EL (cell line): ENCODE measurements at regions not wholly inside any gene's neighbourhood (a gene's known extent, or its start where the extent isn't known, plus 50 kb on each side); places are given as distances from the start of the nearest gene placed in this dataset.

Experiments used
- DNase-seq: peaks from one replicate; pipeline ENCODE4 v3.0.0-alpha.2; 2016

DNA sequence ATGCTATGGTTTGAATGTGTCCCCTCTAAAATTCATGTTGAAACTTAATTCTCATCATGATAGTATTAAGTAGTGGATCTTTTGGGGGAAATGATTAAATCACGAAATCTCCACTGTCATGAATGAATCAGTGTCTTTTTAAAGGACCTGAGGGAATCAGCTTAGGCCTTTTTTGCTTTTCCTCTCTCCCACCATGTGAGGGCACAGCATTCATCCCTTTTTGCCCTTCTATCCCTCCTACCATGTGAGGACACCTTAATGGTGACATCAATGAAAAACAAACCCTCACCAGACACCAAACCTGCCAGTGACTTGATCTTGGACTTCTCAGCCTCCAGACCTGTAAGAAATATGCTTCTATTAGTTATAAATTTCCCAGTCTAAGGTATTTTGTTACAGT is 247.1 kb upstream of the UBE2E3 start:
- DNase-seq = no peak

- no peak for DNase-seq
These were observed 248.1 kb upstream of the UBE2E3 start for GRCh38 chr2:180732337-180732736.

DNA sequence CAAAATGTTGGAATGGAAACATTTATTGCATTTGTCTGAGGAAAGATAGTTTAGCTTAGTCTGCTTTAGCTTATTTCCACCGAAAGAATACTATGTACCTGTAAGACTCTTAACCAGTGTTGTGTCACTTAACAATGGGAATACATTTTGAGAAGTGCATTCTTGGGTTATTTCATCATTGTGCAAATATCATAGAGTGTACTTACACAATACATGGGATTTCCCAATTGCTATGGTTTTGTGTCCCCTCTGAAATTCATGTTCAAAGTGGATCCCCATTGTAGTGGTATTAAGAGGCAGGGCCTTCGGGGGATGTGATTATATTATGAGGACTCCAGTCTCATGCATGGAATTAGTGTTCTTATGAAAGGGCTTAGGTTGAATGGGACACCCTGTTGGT is 249.4 kb upstream of the UBE2E3 start:
- peak; percentile 30 for DNase-seq

DNA sequence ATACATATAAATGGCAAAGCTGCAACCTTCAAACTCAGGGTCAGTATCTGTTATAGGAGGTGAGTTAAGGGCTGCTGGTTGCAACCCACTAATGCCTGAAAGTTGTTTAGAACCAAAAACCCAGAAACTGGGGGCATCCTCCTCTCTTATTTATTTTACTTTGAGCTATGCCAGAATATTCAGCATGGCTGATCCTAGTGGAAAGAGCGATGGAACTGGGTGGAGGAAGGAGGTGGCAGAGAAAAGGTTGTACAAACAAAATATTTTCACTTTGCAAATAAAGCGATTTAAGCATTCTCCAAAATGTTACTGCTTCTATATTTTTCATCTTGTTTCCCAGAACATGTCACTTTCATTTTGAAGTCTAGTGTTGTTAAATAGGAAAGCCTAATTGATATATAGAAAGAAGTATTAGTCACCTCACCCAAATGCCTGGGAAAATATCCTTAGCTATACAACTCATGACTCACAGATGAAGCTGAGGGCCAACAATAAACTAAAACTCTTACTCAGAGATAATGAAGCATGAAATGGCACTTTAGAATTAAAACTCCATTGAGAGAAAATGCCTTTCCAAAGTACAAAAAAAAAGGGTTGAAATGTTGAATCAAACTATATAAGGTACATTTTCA is 251.4 kb upstream of the UBE2E3 start:
- DNase-seq = peak; percentile 88

DNA sequence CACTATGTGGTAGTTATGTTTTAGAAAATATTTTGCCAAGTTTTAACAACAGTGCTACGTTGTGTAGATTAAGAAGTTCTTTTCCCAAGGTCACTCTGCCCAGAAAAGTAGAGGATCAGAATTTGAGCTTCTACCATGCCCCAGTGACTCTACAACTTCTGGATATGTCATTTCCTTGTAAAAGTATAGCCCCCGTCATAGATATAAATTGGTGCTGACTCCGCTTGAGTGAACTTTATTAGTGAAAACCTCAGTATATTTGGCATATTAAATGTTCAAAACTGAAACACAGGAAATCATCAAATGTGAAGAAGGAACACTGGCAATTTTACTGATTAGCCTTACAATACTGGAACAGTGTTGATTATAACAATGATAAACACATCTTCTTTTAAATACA is 256.7 kb upstream of the UBE2E3 start:
- DNase-seq = no peak

GRCh38 chr2:180722551-180723239 is 257.7 kb upstream of the UBE2E3 start:
- DNase-seq = peak; percentile 42

- DNase-seq = no peak
These were observed 259.6 kb upstream of the UBE2E3 start for GRCh38 chr2:180720829-180721228.

GRCh38 chr2:180717588-180717987 is 262.8 kb upstream of the UBE2E3 start:
- no peak for DNase-seq

DNA sequence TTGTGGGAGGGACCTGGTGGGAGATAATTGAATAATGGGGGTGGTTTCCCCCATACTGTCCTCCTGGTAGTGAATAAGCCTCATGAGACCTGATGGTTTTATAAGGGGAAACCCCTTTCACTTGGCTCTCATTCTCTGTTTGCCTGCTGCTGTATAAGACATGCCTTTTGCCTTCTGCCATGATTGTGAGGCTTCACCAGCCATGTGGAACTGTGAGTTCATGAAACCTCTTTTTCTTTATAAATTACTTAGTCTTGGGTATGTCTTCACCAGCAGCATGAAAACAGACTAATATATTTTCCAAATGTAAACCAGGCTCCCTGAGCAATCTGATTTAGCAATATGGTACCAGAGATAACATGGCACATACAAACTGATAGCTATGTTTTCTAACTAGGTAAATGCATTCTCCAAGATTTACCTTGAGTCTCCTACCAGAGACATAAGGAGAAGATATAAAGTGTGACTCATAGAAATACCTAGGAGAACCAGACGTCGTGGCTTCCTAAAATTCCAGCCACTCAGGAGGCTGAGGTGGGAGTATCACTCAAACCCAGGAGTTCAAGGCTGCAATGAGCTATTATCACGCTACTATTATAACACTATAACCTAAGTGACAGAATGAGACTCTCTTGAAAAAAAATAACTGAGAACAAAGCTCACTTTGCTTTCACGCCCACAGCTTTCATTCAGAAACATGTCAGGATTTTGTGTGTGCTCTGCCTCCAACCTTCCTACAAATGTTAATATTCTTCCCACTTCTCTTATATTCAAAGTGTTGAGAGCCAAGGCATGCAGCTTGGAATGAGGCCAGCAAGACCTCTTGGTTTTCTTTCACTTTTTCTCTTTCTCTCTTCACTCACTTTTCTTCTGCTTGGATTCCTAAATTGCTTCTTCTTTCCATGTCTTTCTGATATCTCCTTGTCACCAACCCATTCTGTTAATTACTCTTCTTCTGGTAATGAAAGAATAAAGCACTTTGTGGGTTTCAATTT is 263.9 kb upstream of the UBE2E3 start:
- DNase-seq = no peak

GRCh38 chr2:180715044-180715443 is 265.4 kb upstream of the UBE2E3 start:
- no peak for DNase-seq

DNA sequence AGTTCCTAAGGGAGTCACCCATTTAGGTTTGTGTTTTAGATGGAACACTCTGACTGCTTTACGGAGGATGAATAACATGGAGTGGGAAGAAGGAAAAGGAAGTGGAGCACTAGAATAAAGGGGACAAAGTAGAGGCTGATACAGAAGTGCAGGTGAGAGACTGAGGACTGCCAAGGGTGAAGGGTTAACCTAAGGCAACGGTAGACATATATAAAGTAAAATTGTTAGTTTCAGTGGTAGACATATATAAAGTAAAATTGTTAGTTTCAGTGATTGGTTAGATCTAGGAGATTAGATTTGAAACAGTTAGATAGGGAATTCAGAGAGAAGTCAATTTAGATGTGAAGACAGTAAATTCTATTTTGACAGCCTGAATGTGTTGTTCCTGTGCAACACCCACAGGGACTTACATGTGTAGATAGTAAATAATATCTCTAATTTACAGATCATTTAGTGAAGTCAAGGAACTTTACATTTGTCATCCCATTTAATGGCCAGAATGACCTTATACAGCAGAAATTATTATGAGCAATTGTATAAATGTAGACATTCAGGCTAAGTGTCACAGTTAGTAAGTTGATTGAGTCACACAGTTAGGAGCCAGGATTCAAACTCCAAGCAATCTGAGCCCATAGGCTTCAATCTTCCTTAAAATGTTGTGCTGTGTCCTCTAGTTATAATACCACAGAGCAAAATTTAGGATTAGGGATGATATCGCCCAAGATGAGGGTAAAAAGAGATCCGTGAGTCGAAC is 270.8 kb upstream of the UBE2E3 start:
- no peak for DNase-seq

- peak; percentile 86 for DNase-seq
These were observed 272.6 kb upstream of the UBE2E3 start for GRCh38 chr2:180707884-180708205.

GRCh38 chr2:180707175-180707883 is 273.1 kb upstream of the UBE2E3 start:
- DNase-seq = no peak

DNA sequence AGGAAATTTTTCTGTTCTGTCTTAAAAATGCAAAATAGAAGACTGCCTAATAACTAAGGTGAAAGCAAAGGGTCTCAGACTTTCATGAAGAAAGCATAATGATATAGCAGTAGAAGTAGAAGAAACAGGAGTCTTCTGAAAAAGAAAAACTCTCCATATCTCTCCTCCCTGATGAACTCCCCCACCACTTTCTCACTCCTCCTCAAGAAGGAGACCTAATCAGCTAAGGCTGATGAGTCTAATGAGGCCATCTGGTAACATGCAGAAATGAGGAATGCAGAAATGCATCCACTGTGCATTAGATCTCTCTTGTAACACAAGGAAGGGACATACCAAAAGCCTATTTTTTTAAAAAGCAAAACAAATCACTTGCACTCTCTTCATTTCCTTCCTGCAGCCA is 273.7 kb upstream of the UBE2E3 start:
- no peak for DNase-seq

DNA sequence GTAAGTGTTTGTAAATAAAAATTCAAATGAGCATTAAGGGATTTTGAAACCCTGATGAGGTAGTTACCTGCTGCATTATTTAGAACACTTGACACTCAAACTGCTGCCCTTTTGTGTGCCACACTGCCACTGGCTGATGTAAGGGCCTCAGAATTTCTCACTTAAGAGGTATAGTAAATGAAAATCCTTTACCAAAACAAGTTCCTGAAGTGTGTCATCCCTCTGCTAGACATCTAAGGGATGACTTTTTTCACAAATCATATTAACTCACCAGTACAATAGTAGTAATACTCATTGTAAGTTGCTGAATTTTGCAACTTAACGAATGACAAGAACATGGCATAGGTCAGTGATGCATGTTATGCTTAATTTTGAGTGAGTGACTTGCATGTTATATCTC is 274.9 kb upstream of the UBE2E3 start:
- DNase-seq = no peak

DNA sequence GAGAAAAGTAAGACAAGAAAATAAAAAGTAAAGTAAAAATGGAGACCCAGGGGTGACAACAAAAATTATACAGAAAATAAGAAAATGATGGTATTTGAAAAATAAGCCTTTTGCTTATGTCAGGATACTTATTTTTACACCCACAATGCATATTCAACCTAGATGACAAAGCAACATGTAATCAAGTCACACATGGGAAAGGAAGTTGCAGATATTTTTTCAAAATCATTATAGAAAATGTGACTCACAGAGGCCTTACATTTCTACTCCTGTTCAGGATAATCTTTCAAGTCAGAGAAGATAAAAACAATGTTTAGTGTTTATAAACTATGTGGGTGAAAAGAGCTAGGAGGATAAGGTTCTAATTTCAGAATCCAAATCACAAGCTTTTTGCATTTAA is 275.3 kb upstream of the UBE2E3 start:
- DNase-seq = no peak

DNA sequence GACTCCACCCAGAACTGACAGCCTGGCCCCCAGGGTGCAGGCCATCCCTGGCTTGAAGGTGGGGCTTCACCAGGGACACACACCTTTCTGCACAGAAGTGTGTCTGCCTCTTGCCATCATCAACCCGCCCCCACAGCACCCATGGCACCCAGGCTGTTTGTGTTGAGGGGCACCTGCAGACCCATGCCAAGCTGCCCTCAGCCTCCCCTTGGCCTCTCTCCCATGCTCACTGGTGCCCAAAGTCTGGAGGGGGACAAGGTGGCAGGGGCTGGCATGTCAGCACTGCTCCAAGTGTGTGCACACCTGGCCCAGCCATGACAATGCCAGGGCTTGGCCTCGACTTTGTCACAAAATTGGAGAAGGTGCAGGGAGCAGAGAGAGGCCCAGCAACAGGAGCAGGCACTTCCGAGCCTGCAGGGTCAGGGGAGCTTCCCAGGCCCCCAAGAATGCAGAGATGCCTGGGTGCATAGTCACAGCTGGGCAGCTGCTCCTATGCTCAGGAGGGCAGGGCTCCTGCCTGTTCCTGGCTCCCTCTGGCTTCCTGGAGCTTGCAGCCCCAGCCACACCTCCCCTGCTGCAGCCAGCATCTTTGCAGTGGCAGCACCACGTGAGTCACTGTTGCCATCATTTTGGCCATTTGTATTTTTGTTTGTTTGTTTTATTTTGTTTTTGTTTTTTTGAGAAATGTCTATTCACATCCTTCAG is 280.6 kb upstream of the UBE2E3 start:
- DNase-seq = peak; percentile 33

GRCh38 chr2:180698668-180699067 is 281.7 kb upstream of the UBE2E3 start:
- DNase-seq = no peak

- no peak for DNase-seq
These were observed 284.6 kb upstream of the UBE2E3 start for GRCh38 chr2:180695586-180696401.
